Endodermal cell (in vitro differentiated cells): ENCODE measurements at regions not wholly inside any gene's neighbourhood (a gene's known extent, or its start where the extent isn't known, plus 50 kb on each side); places are given as distances from the start of the nearest gene placed in this dataset.

Source experiments
- DNase-seq: peaks from one replicate; pipeline ENCODE4 v3.0.0-alpha.2; 2017
- H3K27ac ChIP-seq: 2 replicates; pipeline ENCODE4 v1.5.1; 2013; ENCODE audit warnings: mild to moderate bottlenecking, low read depth, low read length, moderate library complexity
- H3K27me3 ChIP-seq: 2 replicates; pipeline ENCODE4 v1.6.1; 2013; ENCODE audit warnings: mild to moderate bottlenecking, low read length, moderate library complexity; ENCODE audit not compliant: insufficient read depth, control insufficient read depth, poor library complexity, severe bottlenecking
- H3K36me3 ChIP-seq: 2 replicates; pipeline ENCODE4 v1.7.0; 2013; ENCODE audit warnings: mild to moderate bottlenecking, low read length, moderate library complexity; ENCODE audit not compliant: control insufficient read depth, insufficient read depth
- H3K4me1 ChIP-seq: one replicate; pipeline ENCODE4 v1.7.0; 2013; ENCODE audit warnings: low read length; ENCODE audit not compliant: control insufficient read depth, insufficient read depth
- H3K4me3 ChIP-seq: 2 replicates; pipeline ENCODE4 v1.5.1; 2013; ENCODE audit warnings: mild to moderate bottlenecking, low read length, moderate library complexity
- H3K9ac ChIP-seq: 2 replicates; pipeline ENCODE4 v1.6.1; 2013; ENCODE audit warnings: mild to moderate bottlenecking, low read length, moderate library complexity; ENCODE audit not compliant: poor library complexity, severe bottlenecking; ENCODE audit errors: extremely low read depth
- H3K9me3 ChIP-seq: 2 replicates; pipeline ENCODE4 v1.6.1; 2013; ENCODE audit warnings: mild to moderate bottlenecking, low read length, moderate library complexity; ENCODE audit not compliant: control insufficient read depth
- H3K27ac Mint-ChIP-seq: 2 replicates; pipeline ENCODE4 v1.8.0; 2020; ENCODE audit warnings: mixed read lengths
- H3K27me3 Mint-ChIP-seq: 2 replicates; pipeline ENCODE4 v1.8.0; 2021; ENCODE audit warnings: mild to moderate bottlenecking, mixed read lengths; ENCODE audit not compliant: insufficient read depth
- H3K36me3 Mint-ChIP-seq: 2 replicates; pipeline ENCODE4 v1.8.0; 2020; ENCODE audit warnings: low read depth, mixed read lengths
- H3K4me1 Mint-ChIP-seq: 2 replicates; pipeline ENCODE4 v1.8.0; 2020; ENCODE audit warnings: mixed read lengths
- H3K4me3 Mint-ChIP-seq: 2 replicates; pipeline ENCODE4 v1.8.0; 2020; ENCODE audit warnings: mild to moderate bottlenecking, moderate library complexity, mixed read lengths
- H3K9me3 Mint-ChIP-seq: 2 replicates; pipeline ENCODE4 v1.8.0; 2020; ENCODE audit warnings: mild to moderate bottlenecking, mixed read lengths
- WGBS, 2 experiments: methylation state at CpG; one replicate each; pipeline versions ENCODE4 v1.1.5 to v1.1.7; 2013; ENCODE audit warnings: missing lambda C conversion rate in 2 of 2, mixed read lengths in 1 of 2; ENCODE audit not compliant: insufficient coverage in 1 of 2, insufficient read length in 1 of 2; 5-methylcytosine and 5-hydroxymethylcytosine counted together
- TF ChIP-seq, protein P1 (sequence below): fragments of 200-600 bp; sonication (generic); conservative IDR thresholded peaks from 2 replicates; pipeline ENCODE4 v1.5.0; 2021; ENCODE audit warnings: antibody characterized with exemption, mild to moderate bottlenecking

- Mint-ChIP-seq H3K4me1 (peaks cover under 1% of the 10 kb centered on the region), H3K27ac (no peak overlapping the region), H3K36me3 (no peaks in the 10 kb centered on the region), H3K9me3 (no peaks in the 10 kb centered on the region), H3K4me3 (no peak overlapping the region), H3K27me3 (peaks cover 2% of the 10 kb centered on the region)
- TF ChIP-seq, protein P1, sequence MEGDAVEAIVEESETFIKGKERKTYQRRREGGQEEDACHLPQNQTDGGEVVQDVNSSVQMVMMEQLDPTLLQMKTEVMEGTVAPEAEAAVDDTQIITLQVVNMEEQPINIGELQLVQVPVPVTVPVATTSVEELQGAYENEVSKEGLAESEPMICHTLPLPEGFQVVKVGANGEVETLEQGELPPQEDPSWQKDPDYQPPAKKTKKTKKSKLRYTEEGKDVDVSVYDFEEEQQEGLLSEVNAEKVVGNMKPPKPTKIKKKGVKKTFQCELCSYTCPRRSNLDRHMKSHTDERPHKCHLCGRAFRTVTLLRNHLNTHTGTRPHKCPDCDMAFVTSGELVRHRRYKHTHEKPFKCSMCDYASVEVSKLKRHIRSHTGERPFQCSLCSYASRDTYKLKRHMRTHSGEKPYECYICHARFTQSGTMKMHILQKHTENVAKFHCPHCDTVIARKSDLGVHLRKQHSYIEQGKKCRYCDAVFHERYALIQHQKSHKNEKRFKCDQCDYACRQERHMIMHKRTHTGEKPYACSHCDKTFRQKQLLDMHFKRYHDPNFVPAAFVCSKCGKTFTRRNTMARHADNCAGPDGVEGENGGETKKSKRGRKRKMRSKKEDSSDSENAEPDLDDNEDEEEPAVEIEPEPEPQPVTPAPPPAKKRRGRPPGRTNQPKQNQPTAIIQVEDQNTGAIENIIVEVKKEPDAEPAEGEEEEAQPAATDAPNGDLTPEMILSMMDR: no peak
- DNase-seq: no peak
- Histone ChIP-seq H3K4me1 (no peaks in the 10 kb centered on the region), H3K27ac (no peak overlapping the region), H3K4me3 (no peak overlapping the region), H3K27me3 (no peaks in the 10 kb centered on the region), H3K36me3 (no peaks in the 10 kb centered on the region), H3K9ac (no peak overlapping the region), H3K9me3 (no peaks in the 10 kb centered on the region)
Measured at GRCh38 chr7:21086688-21087087, 300.0 kb upstream of the SP8 start.

- no peak overlapping the region for H3K4me3 ChIP-seq
- no peaks in the 10 kb centered on the region for H3K27me3 ChIP-seq
- WGBS, 2 experiments: 75 to 80% methylated on average over 1 to 4 of the region's 4 CpGs
- H3K9ac ChIP-seq: no peak overlapping the region
- H3K27ac ChIP-seq: no peak overlapping the region
- peaks cover 2% of the 10 kb centered on the region for H3K27me3 Mint-ChIP-seq
- H3K4me1 ChIP-seq: no peaks in the 10 kb centered on the region
- TF ChIP-seq, protein P1: no peak
- no peaks in the 10 kb centered on the region for H3K36me3 Mint-ChIP-seq
- H3K9me3 ChIP-seq: no peaks in the 10 kb centered on the region
- no peak overlapping the region for H3K27ac Mint-ChIP-seq
- no peak for DNase-seq
- no peaks in the 10 kb centered on the region for H3K9me3 Mint-ChIP-seq
- H3K36me3 ChIP-seq: no peaks in the 10 kb centered on the region
- no peak overlapping the region for H3K4me3 Mint-ChIP-seq
- H3K4me1 Mint-ChIP-seq: peaks cover 4% of the 10 kb centered on the region
Measured at GRCh38 chr7:21089653-21090052, 303.0 kb upstream of the SP8 start.

DNA sequence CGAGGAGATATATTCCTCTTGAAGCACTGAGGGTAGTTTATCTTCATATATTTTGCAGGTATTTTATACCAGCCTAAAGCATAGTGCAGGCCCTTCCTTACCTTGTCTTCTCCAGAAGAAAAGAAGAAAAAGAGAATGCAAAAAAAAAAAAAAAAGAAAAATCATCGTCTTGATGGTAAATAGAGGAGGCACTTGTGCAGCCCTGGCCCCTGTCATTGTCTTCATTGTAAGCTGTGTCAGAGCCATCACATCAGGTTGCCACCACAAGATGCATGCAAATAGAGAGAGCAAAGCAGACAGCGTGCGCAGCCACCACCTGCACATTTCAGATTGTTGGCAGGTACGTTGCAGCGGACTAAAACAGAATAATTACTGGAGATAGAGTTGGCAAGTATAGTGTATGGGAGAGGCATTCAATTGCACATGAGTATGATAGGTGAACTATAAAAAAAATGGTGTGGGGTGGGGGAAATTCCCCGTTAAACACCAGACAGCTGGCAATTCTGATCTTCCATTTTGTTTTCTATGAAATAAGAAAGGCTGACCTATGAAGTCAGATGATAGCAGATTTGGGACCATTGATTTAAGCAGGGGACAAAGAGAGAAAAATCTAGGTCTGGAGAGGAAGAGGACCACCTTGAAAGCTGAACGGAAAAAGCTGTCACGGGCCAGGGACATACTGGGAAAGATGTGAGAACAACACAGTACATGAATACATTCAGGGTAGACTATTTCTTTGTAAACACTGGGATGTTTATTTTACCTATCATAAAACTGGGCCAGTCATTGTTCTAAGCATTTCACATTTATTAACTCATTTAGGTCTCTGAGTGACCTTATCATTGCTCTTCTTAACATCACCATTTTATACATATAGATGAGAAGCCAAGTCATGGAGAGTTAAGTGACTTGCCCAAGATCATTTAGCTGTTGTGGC lies 306.3 kb upstream of the SP8 start:
- Histone ChIP-seq H3K36me3 (no peaks in the 10 kb centered on the region), H3K9ac (no peak overlapping the region), H3K27me3 (no peaks in the 10 kb centered on the region), H3K27ac (no peak overlapping the region), H3K4me1 (no peaks in the 10 kb centered on the region), H3K9me3 (no peaks in the 10 kb centered on the region), H3K4me3 (no peak overlapping the region)
- Mint-ChIP-seq H3K36me3 (no peaks in the 10 kb centered on the region), H3K4me3 (no peak overlapping the region), H3K9me3 (no peaks in the 10 kb centered on the region), H3K27ac (no peak overlapping the region), H3K27me3 (peaks cover 2% of the 10 kb centered on the region), H3K4me1 (peaks cover 7% of the 10 kb centered on the region)
- WGBS, 2 experiments: 93 to 94% methylated on average over 6 to 9 of the region's 9 CpGs
- TF ChIP-seq, protein P1: no peak
- DNase-seq: no peak
